H9 (cell line): ENCODE measurements at regions not wholly inside any gene's neighbourhood (a gene's known extent, or its start where the extent isn't known, plus 50 kb on each side); places are given as distances from the start of the nearest gene placed in this dataset.

ENCODE experiments used
- DNase-seq: peaks from one replicate; pipeline ENCODE4 v3.0.0-alpha.2; 2017
- H2AFZ ChIP-seq: one replicate; pipeline ENCODE4 v1.6.1; 2013; ENCODE audit warnings: mild to moderate bottlenecking, low read length, control low read depth, moderate library complexity
- H2AK5ac ChIP-seq: 2 replicates; pipeline ENCODE4 v1.6.1; 2013; ENCODE audit warnings: low read length, control low read depth, mixed read lengths; ENCODE audit not compliant: insufficient read length
- H2BK120ac ChIP-seq: one replicate; pipeline ENCODE4 v1.6.1; 2013; ENCODE audit warnings: low read depth, mild to moderate bottlenecking, low read length, control low read depth, inconsistent platforms; ENCODE audit not compliant: poor library complexity, severe bottlenecking
- H2BK12ac ChIP-seq: 2 replicates; pipeline ENCODE4 v1.6.1; 2013; ENCODE audit warnings: low read length, control low read depth, mixed read lengths, low read depth; ENCODE audit not compliant: insufficient read length
- H2BK15ac ChIP-seq: 2 replicates; pipeline ENCODE4 v1.6.1; 2013; ENCODE audit warnings: low read depth, low read length, control low read depth
- H2BK20ac ChIP-seq: one replicate; pipeline ENCODE4 v1.6.1; 2013; ENCODE audit warnings: low read depth, mild to moderate bottlenecking, low read length, control low read depth, inconsistent platforms; ENCODE audit not compliant: poor library complexity, severe bottlenecking
- H2BK5ac ChIP-seq: 2 replicates; pipeline ENCODE4 v1.6.1; 2013; ENCODE audit warnings: low read length, control low read depth, mixed read lengths; ENCODE audit not compliant: insufficient read length
- H3K14ac ChIP-seq: 2 replicates; pipeline ENCODE4 v1.6.1; 2013; ENCODE audit warnings: low read length, control low read depth; ENCODE audit not compliant: insufficient read depth
- H3K18ac ChIP-seq: 2 replicates; pipeline ENCODE4 v1.6.1; 2013; ENCODE audit warnings: low read depth, mild to moderate bottlenecking, mixed read lengths, low read length, control low read depth; ENCODE audit not compliant: insufficient read length
- H3K23ac ChIP-seq: 2 replicates; pipeline ENCODE4 v1.6.1; 2013; ENCODE audit warnings: low read length, control low read depth, mixed read lengths, low read depth; ENCODE audit not compliant: insufficient read length
- H3K23me2 ChIP-seq: 2 replicates; pipeline ENCODE4 v1.6.1; 2013; ENCODE audit warnings: low read depth, mild to moderate bottlenecking, mixed read lengths, low read length, control low read depth; ENCODE audit not compliant: insufficient read length, poor library complexity, severe bottlenecking
- H3K27ac ChIP-seq: 2 replicates; pipeline ENCODE4 v1.5.1; 2013; ENCODE audit warnings: low read length, control low read depth, mixed read lengths, low read depth; ENCODE audit not compliant: insufficient read length
- H3K27me3 ChIP-seq: 2 replicates; pipeline ENCODE4 v1.6.1; 2013; ENCODE audit warnings: low read length, control low read depth, inconsistent platforms; ENCODE audit not compliant: insufficient read depth
- H3K4ac ChIP-seq: 2 replicates; pipeline ENCODE4 v1.6.1; 2013; ENCODE audit warnings: low read depth, mild to moderate bottlenecking, control low read depth, inconsistent platforms, low read length, moderate library complexity
- H3K4me1 ChIP-seq: 2 replicates; pipeline ENCODE4 v1.6.1; 2013; ENCODE audit warnings: low read length, control low read depth, inconsistent platforms; ENCODE audit not compliant: insufficient read depth
- H3K4me2 ChIP-seq: 2 replicates; pipeline ENCODE4 v1.6.1; 2013; ENCODE audit warnings: low read length, control low read depth, mixed read lengths; ENCODE audit not compliant: insufficient read length, insufficient read depth
- H3K56ac ChIP-seq: 2 replicates; pipeline ENCODE4 v1.6.1; 2013; ENCODE audit warnings: low read depth, mild to moderate bottlenecking, mixed read lengths, low read length, control low read depth; ENCODE audit not compliant: insufficient read length
- H3K79me1 ChIP-seq: 2 replicates; pipeline ENCODE4 v1.6.1; 2013; ENCODE audit warnings: low read depth, mild to moderate bottlenecking, moderate library complexity, low read length, control low read depth, inconsistent platforms; ENCODE audit not compliant: insufficient read depth, poor library complexity, severe bottlenecking
- H3K79me2 ChIP-seq: 2 replicates; pipeline ENCODE4 v1.6.1; 2013; ENCODE audit warnings: low read length, control low read depth, inconsistent platforms; ENCODE audit not compliant: insufficient read depth
- H3K9ac ChIP-seq: 2 replicates; pipeline ENCODE4 v1.6.1; 2013; ENCODE audit warnings: low read length, control low read depth, mixed read lengths; ENCODE audit not compliant: insufficient read length; ENCODE audit errors: extremely low read depth
- H3K9me3 ChIP-seq: one replicate; pipeline ENCODE4 v1.6.1; 2013; ENCODE audit warnings: low read depth, low read length, inconsistent platforms; ENCODE audit not compliant: control insufficient read depth
- H3T11ph ChIP-seq: one replicate; pipeline ENCODE4 v1.6.1; 2013; ENCODE audit warnings: mild to moderate bottlenecking, low read length, control low read depth, inconsistent platforms
- H4K20me1 ChIP-seq: one replicate; pipeline ENCODE4 v1.6.1; 2013; ENCODE audit not compliant: control insufficient read depth, insufficient read length, insufficient read depth
- H4K5ac ChIP-seq: 2 replicates; pipeline ENCODE4 v1.6.1; 2013; ENCODE audit warnings: low read depth, mild to moderate bottlenecking, mixed read lengths, low read length, control low read depth; ENCODE audit not compliant: insufficient read length
- H4K8ac ChIP-seq: replicated peaks from 2 replicates; pipeline ENCODE4 v1.6.1; 2013; ENCODE audit warnings: low read length, control low read depth, mixed read lengths, low read depth; ENCODE audit not compliant: insufficient read length
- H4K91ac ChIP-seq: 2 replicates; pipeline ENCODE4 v1.6.1; 2013; ENCODE audit warnings: low read depth, mild to moderate bottlenecking, moderate library complexity, mixed read lengths, low read length, control low read depth; ENCODE audit not compliant: insufficient read length
- H3K27ac Mint-ChIP-seq, 3 experiments: 2 replicates in 2 of 3; 3 replicates in 1 of 3; pipeline ENCODE4 v1.8.0; 2020 to 2021; ENCODE audit warnings: mixed read lengths in 3 of 3, mild to moderate bottlenecking in 1 of 3, moderate library complexity in 1 of 3
- H3K27me3 Mint-ChIP-seq: 2 replicates; pipeline ENCODE4 v1.8.0; 2021; ENCODE audit warnings: low read depth, mild to moderate bottlenecking, moderate library complexity, mixed read lengths
- H3K36me3 Mint-ChIP-seq, 3 experiments: 2 replicates in 2 of 3; 3 replicates in 1 of 3; pipeline ENCODE4 v1.8.0; 2020 to 2021; ENCODE audit warnings: low read depth in 3 of 3, mixed read lengths in 3 of 3; ENCODE audit not compliant: insufficient read depth in 1 of 3
- H3K4me1 Mint-ChIP-seq, 2 experiments: 2 replicates each; pipeline ENCODE4 v1.8.0; 2020; ENCODE audit warnings: mixed read lengths in 2 of 2
- H3K4me3 Mint-ChIP-seq, 2 experiments: 2 replicates in 1 of 2; 3 replicates in 1 of 2; pipeline ENCODE4 v1.8.0; 2020 to 2021; ENCODE audit warnings: mild to moderate bottlenecking in 2 of 2, mixed read lengths in 2 of 2, moderate library complexity in 1 of 2
- H3K9me3 Mint-ChIP-seq, 2 experiments: 2 replicates in 1 of 2; 3 replicates in 1 of 2; pipeline ENCODE4 v1.8.0; 2020; ENCODE audit warnings: mild to moderate bottlenecking in 2 of 2, mixed read lengths in 2 of 2, moderate library complexity in 1 of 2
- CTCF ChIP-seq: fragments of 200-600 bp; sonication (generic); conservative IDR thresholded peaks from 3 replicates; pipeline ENCODE4 v1.8.0; 2021; ENCODE audit warnings: antibody characterized with exemption, mild to moderate bottlenecking
- WGBS: extraction: QIAGEN DNeasy Blood & Tissue Kit; methylation state at CpG from one replicate; pipeline ENCODE4 v1.1.7; 2013; ENCODE audit warnings: missing lambda C conversion rate, low lambda C conversion rate, mixed read lengths; ENCODE audit not compliant: insufficient read length; ENCODE audit errors: extremely low coverage; 5-methylcytosine and 5-hydroxymethylcytosine counted together

GRCh38 chr3:120839120-120839519, 68.9 kb upstream of the STXBP5L start:
- no CpG with 5 or more reads among the region's 4 CpGs for WGBS
- Histone ChIP-seq H3K23ac (no peak overlapping the region), H3K4me1 (no peaks in the 10 kb centered on the region), H2AK5ac (no peak overlapping the region), H3K27me3 (no peaks in the 10 kb centered on the region), H3K79me1 (no peaks in the 10 kb centered on the region), H3K23me2 (no peaks in the 10 kb centered on the region), H2BK20ac (no peak overlapping the region), H4K5ac (no peak overlapping the region), H2BK12ac (no peak overlapping the region), H4K20me1 (no peaks in the 10 kb centered on the region), H2BK120ac (no peak overlapping the region), H4K8ac (no peak overlapping the region), H3K14ac (no peak overlapping the region), H3K9ac (no peak overlapping the region), H2AFZ (no peak overlapping the region), H2BK15ac (no peak overlapping the region), H3K79me2 (no peaks in the 10 kb centered on the region), H3K4ac (no peak overlapping the region), H4K91ac (no peak overlapping the region), H3K18ac (no peak overlapping the region), H3K56ac (no peak overlapping the region), H3K9me3 (no peaks in the 10 kb centered on the region), H3T11ph (no peak overlapping the region), H2BK5ac (no peak overlapping the region), H3K27ac (no peak overlapping the region), H3K4me2 (no peak overlapping the region)
- H3K4me1 Mint-ChIP-seq, result peaks cover 10 to 15% of the 10 kb centered on the region in 2 experiments
- H3K36me3 Mint-ChIP-seq, result no peaks in the 10 kb centered on the region
- H3K27ac Mint-ChIP-seq, result no peak overlapping the region
- no peak overlapping the region for H3K4me3 Mint-ChIP-seq
- no peaks in the 10 kb centered on the region for H3K9me3 Mint-ChIP-seq
- TF ChIP-seq CTCF, result no peak
- no peak for DNase-seq
- H3K27me3 Mint-ChIP-seq, result no peaks in the 10 kb centered on the region
